Astrocyte (in vitro differentiated cells and primary cell): ENCODE measurements at regions not wholly inside any gene's neighbourhood (a gene's known extent, or its start where the extent isn't known, plus 50 kb on each side); places are given as distances from the start of the nearest gene placed in this dataset.

Experiments
- DNase-seq: peaks from one replicate; pipeline ENCODE4 v3.0.0-alpha.2; 2010; ENCODE audit warnings: low read depth
- FAIRE-seq: peaks from 2 replicates; lab custom pipeline; 2011; peaks lifted over from hg19 to GRCh38; lab: Jason Lieb, UNC
- H2AFZ ChIP-seq: 2 replicates; pipeline ENCODE4 v1.6.0; 2012; ENCODE audit warnings: low read depth, low read length, inconsistent platforms
- H3K27ac ChIP-seq: 2 replicates; pipeline ENCODE4 v1.5.1; 2011; ENCODE audit warnings: low read depth, low read length, inconsistent platforms
- H3K27me3 ChIP-seq: 2 replicates; pipeline ENCODE4 v1.6.0; 2011; ENCODE audit warnings: low read length, inconsistent platforms; ENCODE audit not compliant: insufficient read depth
- H3K36me3 ChIP-seq: 2 replicates; pipeline ENCODE4 v1.5.1; 2011; ENCODE audit warnings: low read length, inconsistent platforms; ENCODE audit not compliant: insufficient read depth
- H3K4me1 ChIP-seq: 2 replicates; pipeline ENCODE4 v1.5.1; 2011; ENCODE audit warnings: low read length, inconsistent platforms; ENCODE audit not compliant: insufficient read depth
- H3K4me2 ChIP-seq: 2 replicates; pipeline ENCODE4 v1.6.0; 2012; ENCODE audit warnings: low read length, inconsistent platforms
- H3K4me3 ChIP-seq: 2 replicates; pipeline ENCODE4 v1.5.1; 2011; ENCODE audit warnings: low read depth, mild to moderate bottlenecking, low read length, inconsistent platforms; ENCODE audit not compliant: insufficient read depth
- H3K79me2 ChIP-seq: 2 replicates; pipeline ENCODE4 v1.6.0; 2012; ENCODE audit warnings: mild to moderate bottlenecking, low read length, inconsistent platforms; ENCODE audit not compliant: insufficient read depth
- H3K9ac ChIP-seq: 2 replicates; pipeline ENCODE4 v1.6.0; 2012; ENCODE audit warnings: mild to moderate bottlenecking, low read length, inconsistent platforms
- H3K9me3 ChIP-seq: 2 replicates; pipeline ENCODE4 v1.5.1; 2012; ENCODE audit warnings: low read depth, mild to moderate bottlenecking, low read length, inconsistent platforms; ENCODE audit not compliant: insufficient read depth
- H4K20me1 ChIP-seq: 2 replicates; pipeline ENCODE4 v1.6.0; 2012; ENCODE audit warnings: low read length, inconsistent platforms; ENCODE audit not compliant: insufficient read depth
- H3K27ac Mint-ChIP-seq: one replicate; pipeline ENCODE4 v1.8.0; 2021; ENCODE audit warnings: mild to moderate bottlenecking, mixed read lengths; ENCODE audit not compliant: unreplicated experiment
- H3K27me3 Mint-ChIP-seq: one replicate; pipeline ENCODE4 v1.8.0; 2021; ENCODE audit warnings: low read depth, mixed read lengths; ENCODE audit not compliant: unreplicated experiment
- H3K36me3 Mint-ChIP-seq: one replicate; pipeline ENCODE4 v1.8.0; 2021; ENCODE audit warnings: low read depth, mixed read lengths; ENCODE audit not compliant: unreplicated experiment
- H3K4me1 Mint-ChIP-seq: one replicate; pipeline ENCODE4 v1.8.0; 2021; ENCODE audit warnings: low read depth, mixed read lengths; ENCODE audit not compliant: unreplicated experiment
- H3K4me3 Mint-ChIP-seq: one replicate; pipeline ENCODE4 v1.8.0; 2021; ENCODE audit warnings: mild to moderate bottlenecking, moderate library complexity, mixed read lengths; ENCODE audit not compliant: unreplicated experiment
- H3K9me3 Mint-ChIP-seq: one replicate; pipeline ENCODE4 v1.8.0; 2021; ENCODE audit warnings: mild to moderate bottlenecking, mixed read lengths; ENCODE audit not compliant: unreplicated experiment
- EZH2 ChIP-seq: IDR thresholded peaks from 2 replicates; pipeline ENCODE4 v1.6.1; 2012; ENCODE audit warnings: mild to moderate bottlenecking, low read length, inconsistent platforms; ENCODE audit not compliant: insufficient read depth
- TF ChIP-seq, protein P1 (sequence below): IDR thresholded peaks from 2 replicates; pipeline ENCODE4 v1.5.1; 2011; ENCODE audit warnings: low read depth, mild to moderate bottlenecking, inconsistent platforms, low read length, moderate library complexity; ENCODE audit not compliant: insufficient read depth

DNA sequence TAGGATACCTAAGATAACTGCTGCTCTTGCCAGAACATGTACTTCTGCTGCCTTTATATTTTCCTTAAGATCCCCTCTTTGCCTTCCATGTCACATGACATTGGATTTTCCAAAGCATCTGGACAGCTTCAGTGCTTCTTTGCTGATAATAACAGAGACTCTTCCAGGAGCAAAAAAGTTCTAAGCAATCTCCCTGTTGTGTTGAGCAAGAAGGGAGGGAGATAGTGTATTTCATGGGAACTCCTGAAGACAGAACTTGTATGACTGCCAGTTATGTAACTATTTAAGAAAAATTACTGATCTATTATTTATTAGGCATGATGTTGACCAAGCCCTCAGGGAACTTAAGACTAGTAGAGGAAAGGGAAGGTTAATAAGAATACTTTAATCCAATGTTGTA, 454.7 kb downstream of the SPATA31D1 start:
- H3K4me3 Mint-ChIP-seq, result no peak overlapping the region
- H3K4me1 Mint-ChIP-seq, result no peaks in the 10 kb centered on the region
- no peaks in the 10 kb centered on the region for H3K79me2 ChIP-seq
- H3K27me3 Mint-ChIP-seq, result no peaks in the 10 kb centered on the region
- no peak overlapping the region for H3K9ac ChIP-seq
- H3K4me3 ChIP-seq, result no peak overlapping the region
- H3K4me2 ChIP-seq, result no peak overlapping the region
- no peak overlapping the region for H3K27ac Mint-ChIP-seq
- H3K4me1 ChIP-seq, result no peaks in the 10 kb centered on the region
- no peaks in the 10 kb centered on the region for H3K36me3 ChIP-seq
- no peaks in the 10 kb centered on the region for H3K36me3 Mint-ChIP-seq
- TF ChIP-seq, protein P1, sequence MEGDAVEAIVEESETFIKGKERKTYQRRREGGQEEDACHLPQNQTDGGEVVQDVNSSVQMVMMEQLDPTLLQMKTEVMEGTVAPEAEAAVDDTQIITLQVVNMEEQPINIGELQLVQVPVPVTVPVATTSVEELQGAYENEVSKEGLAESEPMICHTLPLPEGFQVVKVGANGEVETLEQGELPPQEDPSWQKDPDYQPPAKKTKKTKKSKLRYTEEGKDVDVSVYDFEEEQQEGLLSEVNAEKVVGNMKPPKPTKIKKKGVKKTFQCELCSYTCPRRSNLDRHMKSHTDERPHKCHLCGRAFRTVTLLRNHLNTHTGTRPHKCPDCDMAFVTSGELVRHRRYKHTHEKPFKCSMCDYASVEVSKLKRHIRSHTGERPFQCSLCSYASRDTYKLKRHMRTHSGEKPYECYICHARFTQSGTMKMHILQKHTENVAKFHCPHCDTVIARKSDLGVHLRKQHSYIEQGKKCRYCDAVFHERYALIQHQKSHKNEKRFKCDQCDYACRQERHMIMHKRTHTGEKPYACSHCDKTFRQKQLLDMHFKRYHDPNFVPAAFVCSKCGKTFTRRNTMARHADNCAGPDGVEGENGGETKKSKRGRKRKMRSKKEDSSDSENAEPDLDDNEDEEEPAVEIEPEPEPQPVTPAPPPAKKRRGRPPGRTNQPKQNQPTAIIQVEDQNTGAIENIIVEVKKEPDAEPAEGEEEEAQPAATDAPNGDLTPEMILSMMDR, result no peak
- TF ChIP-seq EZH2, result no peak
- H2AFZ ChIP-seq, result no peak overlapping the region
- no peak overlapping the region for H3K27ac ChIP-seq
- H3K9me3 ChIP-seq, result peaks cover 2% of the 10 kb centered on the region
- no peaks in the 10 kb centered on the region for H4K20me1 ChIP-seq
- FAIRE-seq (no peak), DNase-seq (no peak)
- H3K9me3 Mint-ChIP-seq, result peaks cover 15% of the 10 kb centered on the region
- H3K27me3 ChIP-seq, result no peaks in the 10 kb centered on the region

DNA sequence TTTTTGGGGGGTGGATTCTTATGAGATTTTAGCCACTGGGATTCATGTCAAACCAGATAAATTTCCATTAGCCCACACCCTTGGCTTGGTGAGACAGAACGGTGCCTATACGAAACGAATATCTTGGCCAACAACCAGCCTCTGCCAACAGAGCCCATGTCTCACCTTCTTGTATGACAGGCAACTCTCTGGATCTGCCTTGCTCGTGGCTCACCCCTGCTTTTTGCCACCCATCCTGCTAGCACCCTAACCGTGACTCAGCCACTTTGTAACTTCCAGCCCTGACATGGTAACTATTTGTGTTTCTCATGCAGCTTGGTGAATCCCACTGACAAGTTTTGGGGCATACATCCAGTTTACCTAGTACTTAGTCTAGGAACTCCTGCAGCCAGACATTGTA, 457.0 kb downstream of the SPATA31D1 start:
- Histone ChIP-seq H4K20me1 (no peaks in the 10 kb centered on the region), H3K27ac (no peak overlapping the region), H3K27me3 (no peaks in the 10 kb centered on the region), H3K4me2 (no peak overlapping the region), H3K79me2 (no peaks in the 10 kb centered on the region), H3K36me3 (no peaks in the 10 kb centered on the region), H2AFZ (no peak overlapping the region), H3K9me3 (peaks cover 2% of the 10 kb centered on the region), H3K9ac (no peak overlapping the region), H3K4me3 (no peak overlapping the region), H3K4me1 (no peaks in the 10 kb centered on the region)
- no peak for DNase-seq
- FAIRE-seq, result no peak
- Mint-ChIP-seq H3K4me1 (no peaks in the 10 kb centered on the region), H3K4me3 (no peak overlapping the region), H3K27me3 (no peaks in the 10 kb centered on the region), H3K36me3 (no peaks in the 10 kb centered on the region), H3K27ac (no peak overlapping the region), H3K9me3 (peaks cover 15% of the 10 kb centered on the region)
- TF ChIP-seq, protein P1, result no peak
- TF ChIP-seq EZH2, result no peak

DNA sequence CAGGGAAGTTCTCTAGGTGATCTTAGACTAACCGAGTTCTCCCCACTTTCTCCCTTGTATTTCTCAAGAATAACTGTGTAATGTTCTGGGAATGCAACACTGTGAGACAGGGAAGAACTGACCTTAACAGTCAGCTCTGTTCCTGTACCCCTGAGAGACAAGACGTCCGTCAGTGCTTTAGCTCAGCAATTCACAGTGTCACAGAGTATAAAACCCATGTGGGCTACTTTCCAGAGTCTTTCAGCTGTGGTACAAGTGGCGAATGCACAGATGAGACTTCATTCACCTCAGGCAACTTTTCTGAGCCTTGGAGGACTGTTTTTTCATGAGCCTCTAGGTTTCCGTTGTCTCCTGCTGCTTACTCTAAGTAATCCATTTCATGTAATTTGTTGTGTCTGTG, 458.8 kb downstream of the SPATA31D1 start:
- H4K20me1 ChIP-seq, result no peaks in the 10 kb centered on the region
- no peak overlapping the region for H3K9ac ChIP-seq
- H3K27ac Mint-ChIP-seq, result no peak overlapping the region
- H3K27ac ChIP-seq, result no peak overlapping the region
- no peaks in the 10 kb centered on the region for H3K4me1 ChIP-seq
- no peak overlapping the region for H2AFZ ChIP-seq
- H3K4me1 Mint-ChIP-seq, result no peaks in the 10 kb centered on the region
- no peak overlapping the region for H3K4me2 ChIP-seq
- H3K79me2 ChIP-seq, result no peaks in the 10 kb centered on the region
- peaks cover 12% of the 10 kb centered on the region for H3K9me3 Mint-ChIP-seq
- DNase-seq, result no peak
- no peak overlapping the region for H3K4me3 Mint-ChIP-seq
- no peaks in the 10 kb centered on the region for H3K27me3 ChIP-seq
- H3K27me3 Mint-ChIP-seq, result no peaks in the 10 kb centered on the region
- no peaks in the 10 kb centered on the region for H3K36me3 ChIP-seq
- peaks cover 2% of the 10 kb centered on the region for H3K9me3 ChIP-seq
- no peak for FAIRE-seq
- TF ChIP-seq, protein P1, result no peak
- TF ChIP-seq EZH2, result no peak
- no peak overlapping the region for H3K4me3 ChIP-seq
- no peaks in the 10 kb centered on the region for H3K36me3 Mint-ChIP-seq
